ENCODE measurements at regions not wholly inside any gene's neighbourhood (a gene's known extent, or its start where the extent isn't known, plus 50 kb on each side); places are given as distances from the start of the nearest gene placed in this dataset.
A peak's percentile ranks its signal among the peaks of the same experiment; 100 is the strongest.

- no peak for DNase-seq (ENCODE audit: low read depth)
- TF ChIP-seq CTCF (IDR thresholded peaks at IDR 0.05; ENCODE audit: low read length, missing control alignments) = no peak
- H3K4me3 ChIP-seq (replicated peaks; ENCODE audit: low read depth, low read length) = no peak overlapping the region
Measured at GRCh38 chr12:127685491-127685890, 581.5 kb upstream of the TMEM132C start.

GRCh38 chr12:127685931-127686330 lies 581.0 kb upstream of the TMEM132C start:
- no peak overlapping the region for H3K4me3 ChIP-seq (replicated peaks; ENCODE audit: low read depth, low read length)
- DNase-seq (ENCODE audit: low read depth) = no peak
- no peak for TF ChIP-seq CTCF (IDR thresholded peaks at IDR 0.05; ENCODE audit: low read length, missing control alignments)

- no peak for TF ChIP-seq CTCF (IDR thresholded peaks at IDR 0.05; ENCODE audit: low read length, missing control alignments)
- no peak overlapping the region for H3K4me3 ChIP-seq (replicated peaks; ENCODE audit: low read depth, low read length)
- DNase-seq (ENCODE audit: low read depth) = no peak
Measured at GRCh38 chr12:127687181-127687580, 579.8 kb upstream of the TMEM132C start.

- no peak overlapping the region for H3K4me3 ChIP-seq (replicated peaks; ENCODE audit: low read depth, low read length)
Measured at GRCh38 chr12:127688906-127689428, 578.0 kb upstream of the TMEM132C start.

GRCh38 chr12:127690161-127690560 lies 576.8 kb upstream of the TMEM132C start:
- H3K4me3 ChIP-seq (replicated peaks; ENCODE audit: low read depth, low read length) = no peak overlapping the region
- no peak for DNase-seq (ENCODE audit: low read depth)
- peak; percentile 5 for TF ChIP-seq CTCF (IDR thresholded peaks at IDR 0.05; ENCODE audit: low read length, missing control alignments)

More at GRCh38 chr12:127688906-127689428, 578.0 kb upstream of the TMEM132C start:
- no peak for TF ChIP-seq CTCF (IDR thresholded peaks at IDR 0.05; ENCODE audit: low read length, missing control alignments)
- DNase-seq (ENCODE audit: low read depth) = no peak

- no peak for DNase-seq (ENCODE audit: low read depth)
- H3K4me3 ChIP-seq (replicated peaks; ENCODE audit: low read depth, low read length) = no peak overlapping the region
- TF ChIP-seq CTCF (IDR thresholded peaks at IDR 0.05; ENCODE audit: low read length, missing control alignments) = no peak
Measured at GRCh38 chr12:127696963-127697362, 570.0 kb upstream of the TMEM132C start.

GRCh38 chr12:127703026-127703425 lies 563.9 kb upstream of the TMEM132C start:
- no peak for TF ChIP-seq CTCF (IDR thresholded peaks at IDR 0.05; ENCODE audit: low read length, missing control alignments)
- no peak overlapping the region for H3K4me3 ChIP-seq (replicated peaks; ENCODE audit: low read depth, low read length)
- DNase-seq (ENCODE audit: low read depth) = no peak

Data from fibroblast of pulmonary artery (primary cell).